H9 (cell line): ENCODE measurements at regions not wholly inside any gene's neighbourhood (a gene's known extent, or its start where the extent isn't known, plus 50 kb on each side); places are given as distances from the start of the nearest gene placed in this dataset.
"Not testable (repeated sequence)": the region's sequence is repeated elsewhere in the genome, so short reads cannot be mapped to it uniquely, and the experiment has no call there.

ENCODE experiments used
- DNase-seq: peaks from one replicate; pipeline ENCODE4 v3.0.0-alpha.2; 2017
- H2AFZ ChIP-seq: one replicate; pipeline ENCODE4 v1.6.1; 2013; ENCODE audit warnings: mild to moderate bottlenecking, low read length, control low read depth, moderate library complexity
- H2AK5ac ChIP-seq: 2 replicates; pipeline ENCODE4 v1.6.1; 2013; ENCODE audit warnings: low read length, control low read depth, mixed read lengths; ENCODE audit not compliant: insufficient read length
- H2BK120ac ChIP-seq: one replicate; pipeline ENCODE4 v1.6.1; 2013; ENCODE audit warnings: low read depth, mild to moderate bottlenecking, low read length, control low read depth, inconsistent platforms; ENCODE audit not compliant: poor library complexity, severe bottlenecking
- H2BK12ac ChIP-seq: 2 replicates; pipeline ENCODE4 v1.6.1; 2013; ENCODE audit warnings: low read length, control low read depth, mixed read lengths, low read depth; ENCODE audit not compliant: insufficient read length
- H2BK15ac ChIP-seq: 2 replicates; pipeline ENCODE4 v1.6.1; 2013; ENCODE audit warnings: low read depth, low read length, control low read depth
- H2BK20ac ChIP-seq: one replicate; pipeline ENCODE4 v1.6.1; 2013; ENCODE audit warnings: low read depth, mild to moderate bottlenecking, low read length, control low read depth, inconsistent platforms; ENCODE audit not compliant: poor library complexity, severe bottlenecking
- H2BK5ac ChIP-seq: 2 replicates; pipeline ENCODE4 v1.6.1; 2013; ENCODE audit warnings: low read length, control low read depth, mixed read lengths; ENCODE audit not compliant: insufficient read length
- H3K14ac ChIP-seq: 2 replicates; pipeline ENCODE4 v1.6.1; 2013; ENCODE audit warnings: low read length, control low read depth; ENCODE audit not compliant: insufficient read depth
- H3K18ac ChIP-seq: 2 replicates; pipeline ENCODE4 v1.6.1; 2013; ENCODE audit warnings: low read depth, mild to moderate bottlenecking, mixed read lengths, low read length, control low read depth; ENCODE audit not compliant: insufficient read length
- H3K23ac ChIP-seq: 2 replicates; pipeline ENCODE4 v1.6.1; 2013; ENCODE audit warnings: low read length, control low read depth, mixed read lengths, low read depth; ENCODE audit not compliant: insufficient read length
- H3K23me2 ChIP-seq: 2 replicates; pipeline ENCODE4 v1.6.1; 2013; ENCODE audit warnings: low read depth, mild to moderate bottlenecking, mixed read lengths, low read length, control low read depth; ENCODE audit not compliant: insufficient read length, poor library complexity, severe bottlenecking
- H3K27ac ChIP-seq: 2 replicates; pipeline ENCODE4 v1.5.1; 2013; ENCODE audit warnings: low read length, control low read depth, mixed read lengths, low read depth; ENCODE audit not compliant: insufficient read length
- H3K27me3 ChIP-seq: 2 replicates; pipeline ENCODE4 v1.6.1; 2013; ENCODE audit warnings: low read length, control low read depth, inconsistent platforms; ENCODE audit not compliant: insufficient read depth
- H3K4ac ChIP-seq: 2 replicates; pipeline ENCODE4 v1.6.1; 2013; ENCODE audit warnings: low read depth, mild to moderate bottlenecking, control low read depth, inconsistent platforms, low read length, moderate library complexity
- H3K4me1 ChIP-seq: 2 replicates; pipeline ENCODE4 v1.6.1; 2013; ENCODE audit warnings: low read length, control low read depth, inconsistent platforms; ENCODE audit not compliant: insufficient read depth
- H3K4me2 ChIP-seq: 2 replicates; pipeline ENCODE4 v1.6.1; 2013; ENCODE audit warnings: low read length, control low read depth, mixed read lengths; ENCODE audit not compliant: insufficient read length, insufficient read depth
- H3K56ac ChIP-seq: 2 replicates; pipeline ENCODE4 v1.6.1; 2013; ENCODE audit warnings: low read depth, mild to moderate bottlenecking, mixed read lengths, low read length, control low read depth; ENCODE audit not compliant: insufficient read length
- H3K79me1 ChIP-seq: 2 replicates; pipeline ENCODE4 v1.6.1; 2013; ENCODE audit warnings: low read depth, mild to moderate bottlenecking, moderate library complexity, low read length, control low read depth, inconsistent platforms; ENCODE audit not compliant: insufficient read depth, poor library complexity, severe bottlenecking
- H3K79me2 ChIP-seq: 2 replicates; pipeline ENCODE4 v1.6.1; 2013; ENCODE audit warnings: low read length, control low read depth, inconsistent platforms; ENCODE audit not compliant: insufficient read depth
- H3K9ac ChIP-seq: 2 replicates; pipeline ENCODE4 v1.6.1; 2013; ENCODE audit warnings: low read length, control low read depth, mixed read lengths; ENCODE audit not compliant: insufficient read length; ENCODE audit errors: extremely low read depth
- H3K9me3 ChIP-seq: one replicate; pipeline ENCODE4 v1.6.1; 2013; ENCODE audit warnings: low read depth, low read length, inconsistent platforms; ENCODE audit not compliant: control insufficient read depth
- H3T11ph ChIP-seq: one replicate; pipeline ENCODE4 v1.6.1; 2013; ENCODE audit warnings: mild to moderate bottlenecking, low read length, control low read depth, inconsistent platforms
- H4K20me1 ChIP-seq: one replicate; pipeline ENCODE4 v1.6.1; 2013; ENCODE audit not compliant: control insufficient read depth, insufficient read length, insufficient read depth
- H4K5ac ChIP-seq: 2 replicates; pipeline ENCODE4 v1.6.1; 2013; ENCODE audit warnings: low read depth, mild to moderate bottlenecking, mixed read lengths, low read length, control low read depth; ENCODE audit not compliant: insufficient read length
- H4K8ac ChIP-seq: replicated peaks from 2 replicates; pipeline ENCODE4 v1.6.1; 2013; ENCODE audit warnings: low read length, control low read depth, mixed read lengths, low read depth; ENCODE audit not compliant: insufficient read length
- H4K91ac ChIP-seq: 2 replicates; pipeline ENCODE4 v1.6.1; 2013; ENCODE audit warnings: low read depth, mild to moderate bottlenecking, moderate library complexity, mixed read lengths, low read length, control low read depth; ENCODE audit not compliant: insufficient read length
- H3K27ac Mint-ChIP-seq, 3 experiments: 2 replicates in 2 of 3; 3 replicates in 1 of 3; pipeline ENCODE4 v1.8.0; 2020 to 2021; ENCODE audit warnings: mixed read lengths in 3 of 3, mild to moderate bottlenecking in 1 of 3, moderate library complexity in 1 of 3
- H3K27me3 Mint-ChIP-seq: 2 replicates; pipeline ENCODE4 v1.8.0; 2021; ENCODE audit warnings: low read depth, mild to moderate bottlenecking, moderate library complexity, mixed read lengths
- H3K36me3 Mint-ChIP-seq, 3 experiments: 2 replicates in 2 of 3; 3 replicates in 1 of 3; pipeline ENCODE4 v1.8.0; 2020 to 2021; ENCODE audit warnings: low read depth in 3 of 3, mixed read lengths in 3 of 3; ENCODE audit not compliant: insufficient read depth in 1 of 3
- H3K4me1 Mint-ChIP-seq, 2 experiments: 2 replicates each; pipeline ENCODE4 v1.8.0; 2020; ENCODE audit warnings: mixed read lengths in 2 of 2
- H3K4me3 Mint-ChIP-seq, 2 experiments: 2 replicates in 1 of 2; 3 replicates in 1 of 2; pipeline ENCODE4 v1.8.0; 2020 to 2021; ENCODE audit warnings: mild to moderate bottlenecking in 2 of 2, mixed read lengths in 2 of 2, moderate library complexity in 1 of 2
- H3K9me3 Mint-ChIP-seq, 2 experiments: 2 replicates in 1 of 2; 3 replicates in 1 of 2; pipeline ENCODE4 v1.8.0; 2020; ENCODE audit warnings: mild to moderate bottlenecking in 2 of 2, mixed read lengths in 2 of 2, moderate library complexity in 1 of 2
- CTCF ChIP-seq: fragments of 200-600 bp; sonication (generic); conservative IDR thresholded peaks from 3 replicates; pipeline ENCODE4 v1.8.0; 2021; ENCODE audit warnings: antibody characterized with exemption, mild to moderate bottlenecking
- WGBS: extraction: QIAGEN DNeasy Blood & Tissue Kit; methylation state at CpG from one replicate; pipeline ENCODE4 v1.1.7; 2013; ENCODE audit warnings: missing lambda C conversion rate, low lambda C conversion rate, mixed read lengths; ENCODE audit not compliant: insufficient read length; ENCODE audit errors: extremely low coverage; 5-methylcytosine and 5-hydroxymethylcytosine counted together

GRCh38 chr3:181484026-181484425 lies 227.7 kb upstream of the SOX2 start:
- H3K9me3 Mint-ChIP-seq: 0 out of 5 replicates have a peak, but pooled peaks cover 0 to 2% of the 10 kb centered on the region in 2 experiments
- Histone ChIP-seq H3K4me2 (no peak overlapping the region), H3K56ac (no peak overlapping the region), H3K23me2 (no peaks in the 10 kb centered on the region), H2BK12ac (no peak overlapping the region), H4K20me1 (no peaks in the 10 kb centered on the region), H3K27ac (no peak overlapping the region), H3K14ac (no peak overlapping the region), H4K5ac (no peak overlapping the region), H4K8ac (no peak overlapping the region), H2BK20ac (no peak overlapping the region), H3T11ph (no peak overlapping the region), H2AK5ac (no peak overlapping the region), H3K79me1 (no peaks in the 10 kb centered on the region), H3K9ac (no peak overlapping the region), H3K9me3 (no peaks in the 10 kb centered on the region), H3K27me3 (no peaks in the 10 kb centered on the region), H3K18ac (no peak overlapping the region), H2BK5ac (no peak overlapping the region), H3K23ac (no peak overlapping the region), H3K4ac (no peak overlapping the region), H2AFZ (no peak overlapping the region), H3K4me1 (peaks cover 4% of the 10 kb centered on the region; the same call in 1 of the 2 replicates), H2BK15ac (no peak overlapping the region), H4K91ac (no peak overlapping the region), H3K79me2 (no peaks in the 10 kb centered on the region), H2BK120ac (no peak overlapping the region)
- WGBS: no CpG with 5 or more reads among the region's 1 CpG
- DNase-seq: no peak
- H3K27ac Mint-ChIP-seq: no peak overlapping the region
- no peak for TF ChIP-seq CTCF
- H3K27me3 Mint-ChIP-seq: no peaks in the 10 kb centered on the region; the same call in 1 of the 2 replicates
- H3K36me3 Mint-ChIP-seq: no peaks in the 10 kb centered on the region
- no peak overlapping the region for H3K4me3 Mint-ChIP-seq
- peaks cover 8 to 9% of the 10 kb centered on the region in 2 experiments for H3K4me1 Mint-ChIP-seq

- H3K14ac ChIP-seq, H3K4me1 ChIP-seq, H3T11ph ChIP-seq, H4K8ac ChIP-seq, H2BK20ac ChIP-seq, H2BK12ac ChIP-seq, DNase-seq, H3K18ac ChIP-seq, H3K4me3 Mint-ChIP-seq, H2BK120ac ChIP-seq, H4K20me1 ChIP-seq, H4K5ac ChIP-seq, H3K9ac ChIP-seq, H3K27ac Mint-ChIP-seq, H3K23me2 ChIP-seq, H2BK5ac ChIP-seq, H3K27me3 Mint-ChIP-seq, H3K23ac ChIP-seq, H2AK5ac ChIP-seq, H3K79me1 ChIP-seq, H3K4me2 ChIP-seq, H3K27ac ChIP-seq, H3K9me3 ChIP-seq, H3K4ac ChIP-seq, H3K4me1 Mint-ChIP-seq, H3K79me2 ChIP-seq, H4K91ac ChIP-seq, H3K56ac ChIP-seq, H2AFZ ChIP-seq, H2BK15ac ChIP-seq, H3K27me3 ChIP-seq: not testable (repeated sequence)
- H3K36me3 Mint-ChIP-seq: peaks cover 10 to 29% (median 12%) of the 10 kb centered on the region in 3 experiments
- peaks cover 25 to 48% of the 10 kb centered on the region in 2 experiments for H3K9me3 Mint-ChIP-seq
- WGBS: no CpG with 5 or more reads among the region's 1 CpG
Observed at GRCh38 chr3:181475146-181475545, 236.6 kb upstream of the SOX2 start.
